D341Med (cell line): ENCODE measurements at regions not wholly inside any gene's neighbourhood (a gene's known extent, or its start where the extent isn't known, plus 50 kb on each side); places are given as distances from the start of the nearest gene placed in this dataset.
"Not testable (repeated sequence)": the region's sequence is repeated elsewhere in the genome, so short reads cannot be mapped to it uniquely, and the experiment has no call there.

ENCODE experiments used
- DNase-seq: peaks from one replicate; pipeline ENCODE4 v3.0.0; 2012; ENCODE audit warnings: low spot score

- peak; percentile 17 for DNase-seq
Observed at GRCh38 chr22:49676783-49677494, 150.7 kb downstream of the BRD1 start.

DNA sequence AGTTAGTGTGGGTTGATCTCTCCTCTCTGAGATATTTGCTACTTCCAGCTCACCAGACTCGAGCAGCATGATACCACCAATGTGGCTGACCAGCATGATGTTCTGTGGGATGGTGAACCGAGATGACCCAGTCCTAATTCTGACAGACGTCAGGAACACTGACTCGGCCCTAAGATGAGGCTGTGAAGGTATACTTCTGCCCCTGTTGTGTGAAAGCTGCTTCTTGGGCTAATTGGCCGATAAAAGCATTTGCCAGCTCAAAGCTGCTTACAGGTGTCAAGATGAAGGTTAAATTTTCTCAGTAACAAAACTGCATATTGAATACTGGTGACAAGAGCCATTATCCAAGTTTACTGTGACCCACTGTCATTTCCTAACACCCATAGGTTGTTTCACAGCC is 151.4 kb downstream of the BRD1 start:
- no peak for DNase-seq

DNA sequence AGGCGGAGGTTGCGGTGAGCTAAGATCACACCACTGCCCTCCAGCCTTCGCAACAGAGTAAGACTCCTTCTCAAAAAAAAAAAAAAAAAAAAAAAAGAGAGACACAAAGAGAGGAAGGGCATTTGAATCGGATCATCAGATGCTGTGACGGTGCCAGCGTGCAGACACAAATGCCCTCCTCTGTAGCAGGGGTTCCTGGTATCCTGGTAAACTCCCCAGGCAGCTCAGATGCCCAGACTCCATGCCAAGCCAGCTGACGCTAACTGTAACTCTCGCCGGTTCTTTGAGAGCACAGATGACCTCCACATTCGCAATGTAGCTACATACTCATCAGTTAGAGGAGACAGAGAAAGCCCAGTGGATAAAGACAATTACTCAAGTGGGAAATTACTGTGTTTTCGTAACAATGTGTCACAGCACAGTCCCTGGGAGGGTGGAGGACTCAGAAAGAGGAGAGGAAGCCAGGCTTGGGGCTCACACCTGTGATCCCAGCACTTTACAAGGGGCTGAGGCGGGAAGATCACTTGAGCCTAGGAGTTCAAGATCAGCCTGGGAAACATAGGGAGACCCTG is 153.1 kb downstream of the BRD1 start:
- DNase-seq, result peak; percentile 10

DNA sequence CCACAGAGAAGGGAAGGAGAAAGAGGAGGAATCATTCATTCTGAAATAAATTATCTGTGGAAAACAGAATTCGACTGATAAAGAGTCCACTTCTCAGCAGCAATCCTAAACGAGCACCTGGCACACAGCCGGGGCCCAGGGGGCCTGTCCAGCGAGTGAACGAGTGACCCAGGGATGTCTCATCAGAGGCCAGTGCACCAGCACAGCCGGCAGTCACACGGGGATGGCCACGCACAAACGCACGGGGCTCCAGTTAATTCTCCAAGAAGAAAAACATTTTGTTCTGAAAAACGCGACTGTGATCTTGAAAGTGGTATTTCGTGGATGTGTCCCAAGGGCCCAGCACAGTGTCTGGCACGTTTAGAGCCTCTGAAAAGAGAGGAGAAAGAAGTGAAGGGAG is 154.6 kb downstream of the BRD1 start:
- no peak for DNase-seq

- no peak for DNase-seq
Observed at GRCh38 chr22:49672014-49672516, 155.6 kb downstream of the BRD1 start.

DNA sequence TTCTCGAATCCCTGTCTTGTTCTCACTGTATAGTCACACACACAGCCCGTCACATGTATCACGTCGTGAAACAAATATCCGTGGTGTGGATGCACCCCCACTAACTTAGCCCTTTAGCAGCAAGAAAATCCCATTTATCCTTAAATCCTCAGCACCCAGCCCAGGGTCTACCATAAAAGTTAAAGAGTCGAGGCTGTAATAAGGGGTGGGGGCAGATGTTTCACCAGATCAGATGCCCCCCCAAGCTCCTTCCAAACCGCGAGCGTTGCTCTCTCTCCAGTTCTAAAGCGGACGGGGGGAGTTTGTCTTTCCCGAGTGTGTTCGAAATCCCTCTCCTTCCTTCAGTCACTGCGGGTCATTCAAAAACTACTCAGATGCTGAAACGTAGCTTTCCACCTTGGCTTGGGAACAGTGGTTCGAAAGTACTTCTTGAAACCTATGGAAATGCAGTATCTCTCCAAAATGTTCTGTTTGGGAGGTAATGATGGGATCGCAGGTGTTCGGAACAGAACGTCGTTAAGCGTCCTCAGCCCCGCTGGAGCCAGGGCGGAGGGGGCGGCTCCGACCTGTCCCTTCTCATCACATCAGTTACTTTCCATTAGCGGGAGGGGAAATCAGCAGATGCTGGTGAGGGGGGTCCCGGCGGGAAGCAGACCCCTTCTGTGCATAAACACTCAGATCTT is 156.2 kb downstream of the BRD1 start:
- DNase-seq, result no peak

DNA sequence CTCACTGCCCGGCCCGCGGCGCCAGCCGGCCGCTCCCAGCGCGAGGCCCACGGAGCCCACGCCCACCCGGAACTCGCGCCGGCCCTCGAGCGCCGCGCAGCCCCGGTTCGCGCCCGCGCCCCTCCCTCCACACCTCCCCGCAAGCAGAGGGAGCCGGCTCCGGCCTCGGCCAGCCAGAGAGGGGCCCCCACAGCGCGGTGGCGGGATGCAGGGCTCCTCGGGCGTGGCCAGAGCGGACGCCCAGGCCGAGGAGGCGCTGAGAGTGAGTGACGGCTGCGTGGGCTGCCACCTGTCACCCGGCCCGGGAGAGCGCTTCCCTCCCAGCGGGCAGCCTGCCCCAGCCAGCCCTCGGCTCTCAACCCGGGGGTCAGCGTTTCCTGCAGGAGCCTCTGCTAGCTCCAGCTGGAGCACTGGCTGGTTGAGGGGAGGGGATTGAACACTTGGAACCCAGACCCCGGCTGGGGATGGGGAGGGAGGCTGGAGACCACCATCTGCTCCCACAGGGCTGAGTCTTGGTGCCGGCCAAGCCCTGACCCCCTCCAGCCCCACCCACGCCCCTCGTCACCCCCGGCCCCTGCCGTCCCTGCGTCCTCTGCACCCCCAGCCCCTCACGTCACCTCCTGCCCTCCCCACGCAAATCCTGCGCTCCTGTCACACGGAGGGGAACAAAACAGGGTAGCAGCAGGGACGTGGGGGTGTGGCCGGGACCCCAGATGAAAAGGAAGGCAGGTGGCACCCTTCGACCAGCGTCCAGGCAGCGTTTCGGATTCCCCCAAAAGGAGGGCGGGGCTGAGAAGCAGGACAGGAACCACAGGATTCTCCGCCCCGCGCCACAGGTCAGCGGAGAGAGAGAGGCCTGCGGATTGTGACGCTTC is 157.0 kb downstream of the BRD1 start:
- no peak for DNase-seq

DNA sequence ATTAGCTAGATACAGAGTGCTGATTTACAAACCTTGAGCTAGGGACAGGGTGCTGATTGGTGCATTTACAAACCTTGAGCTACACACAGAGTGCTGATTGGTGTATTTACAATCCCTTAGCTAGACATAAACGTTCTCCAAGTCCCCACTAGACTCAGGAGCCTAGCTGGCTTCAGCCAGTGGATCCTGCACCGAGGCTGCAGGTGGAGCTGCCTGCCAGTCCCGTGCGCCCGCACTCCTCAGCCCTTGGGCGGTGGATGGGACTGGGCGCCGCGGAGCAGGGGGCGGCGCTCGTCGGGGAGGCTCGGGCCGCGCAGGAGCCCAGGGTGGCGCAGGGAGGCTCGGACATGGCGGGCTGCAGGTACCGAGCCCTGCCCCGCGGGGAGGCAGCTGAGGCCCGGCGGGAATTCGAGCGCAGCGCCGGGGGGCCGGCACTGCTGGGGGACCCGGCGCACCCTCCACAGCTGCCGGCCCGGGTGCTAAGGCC is 157.7 kb downstream of the BRD1 start:
- not testable (repeated sequence) for DNase-seq

- not testable (repeated sequence) for DNase-seq
Observed at GRCh38 chr22:49669427-49669968, 158.2 kb downstream of the BRD1 start.

- DNase-seq, result no peak
Observed at GRCh38 chr22:49668402-49668801, 159.3 kb downstream of the BRD1 start.

GRCh38 chr22:49667236-49667635 is 160.4 kb downstream of the BRD1 start:
- no peak for DNase-seq

GRCh38 chr22:49666146-49666809 is 161.4 kb downstream of the BRD1 start:
- no peak for DNase-seq

GRCh38 chr22:49664891-49665290 is 162.8 kb downstream of the BRD1 start:
- DNase-seq, result no peak

GRCh38 chr22:49664371-49664881 is 163.2 kb downstream of the BRD1 start:
- no peak for DNase-seq

DNA sequence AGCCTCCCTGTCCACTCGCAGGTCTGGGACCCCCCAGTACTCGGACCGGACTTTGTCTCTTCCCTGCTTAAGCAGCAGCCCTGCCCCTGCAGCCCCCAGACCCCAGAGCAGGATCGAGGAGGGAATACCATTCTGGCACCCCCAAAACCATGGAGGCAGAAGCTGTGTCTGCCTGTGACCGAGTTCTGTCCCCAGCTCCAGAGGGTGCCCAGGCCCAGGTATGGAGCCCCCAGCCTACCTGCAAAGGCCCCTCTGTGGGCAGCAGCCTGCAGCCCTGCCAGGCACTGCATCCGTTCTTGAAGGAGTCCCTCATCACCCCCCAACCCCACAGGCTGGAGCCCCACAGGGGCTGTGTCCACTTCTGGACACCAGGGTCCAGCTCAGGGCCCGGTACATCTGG is 163.8 kb downstream of the BRD1 start:
- no peak for DNase-seq

GRCh38 chr22:49663311-49663711 is 164.4 kb downstream of the BRD1 start:
- DNase-seq, result no peak

- DNase-seq, result no peak
Observed at GRCh38 chr22:49662681-49663080, 165.0 kb downstream of the BRD1 start.

DNA sequence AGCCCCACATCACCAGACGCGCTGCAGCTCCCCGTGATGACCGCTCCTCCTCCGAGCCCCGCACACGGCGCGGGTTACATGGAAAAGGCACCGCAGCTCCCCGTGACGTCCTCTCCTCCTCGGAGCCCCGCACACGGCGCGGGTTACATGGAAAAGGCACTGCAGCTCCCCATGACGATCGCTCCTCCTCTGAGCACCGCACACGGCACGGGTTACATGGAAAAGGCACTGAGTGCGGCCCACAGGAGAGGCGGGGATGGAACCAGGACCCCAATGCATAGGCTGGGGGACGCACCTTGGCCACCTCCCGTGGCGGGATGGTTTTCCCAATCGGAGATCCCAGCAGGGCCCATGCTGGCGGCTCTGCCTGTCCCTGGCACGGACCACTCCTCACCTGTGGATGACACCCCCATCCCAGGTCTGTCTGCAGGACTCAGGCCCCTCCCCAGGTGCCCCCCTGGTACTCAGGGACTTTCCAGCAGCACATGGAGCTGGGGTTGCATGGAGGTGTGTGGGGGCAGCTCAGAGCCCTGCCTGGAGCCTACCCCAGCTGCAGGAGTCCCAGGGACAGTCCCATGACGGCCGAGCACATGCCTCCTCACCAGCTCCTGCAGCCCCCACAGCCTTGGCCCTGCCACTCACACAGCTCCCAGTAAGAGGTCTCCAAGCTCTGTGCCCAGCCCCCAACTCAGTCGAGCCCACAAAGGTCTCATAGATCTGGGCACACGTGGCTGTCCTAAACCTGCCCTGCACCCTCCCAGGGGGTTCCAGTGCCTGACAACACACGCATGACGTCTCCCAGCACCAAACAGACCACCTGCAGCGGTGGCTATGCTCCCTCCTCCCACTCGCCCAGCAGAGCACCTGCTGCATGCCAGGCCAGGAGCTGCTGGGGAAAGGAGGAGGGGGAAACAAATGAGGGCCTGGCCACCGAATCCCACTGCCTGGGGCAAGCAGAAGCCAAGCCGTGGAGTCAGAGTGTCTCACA is 166.6 kb downstream of the BRD1 start:
- no peak for DNase-seq

- DNase-seq, result no peak
Observed at GRCh38 chr22:49660321-49660720, 167.4 kb downstream of the BRD1 start.

DNA sequence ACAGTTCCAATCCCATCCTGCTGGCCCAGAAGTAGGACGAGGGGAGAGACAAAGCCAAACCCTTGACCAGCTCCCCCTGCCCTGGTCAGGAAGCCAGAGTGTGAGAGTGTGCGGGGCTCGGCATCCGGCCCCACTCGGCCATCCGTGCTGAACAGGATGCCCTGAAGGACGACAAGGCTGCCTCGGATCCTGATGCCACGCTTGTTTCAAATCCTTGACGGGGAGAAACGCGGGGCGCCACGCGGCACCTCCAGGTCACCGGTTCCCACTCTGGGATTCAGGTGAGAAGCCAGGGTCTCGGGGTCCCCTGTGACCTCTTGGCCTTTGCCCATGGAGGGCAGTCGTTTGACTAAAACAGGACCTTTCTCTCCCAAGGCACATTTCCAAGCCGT is 167.8 kb downstream of the BRD1 start:
- DNase-seq, result no peak
